K562 (cell line): ENCODE measurements at regions not wholly inside any gene's neighbourhood (a gene's known extent, or its start where the extent isn't known, plus 50 kb on each side); places are given as distances from the start of the nearest gene placed in this dataset.

ENCODE experiments used
- ATAC-seq: fragments of 200-7000 bp; cut with Tn5 transposase; 3 replicates; pipeline ENCODE4 v1.9.1; 2020; ENCODE audit warnings: moderate library complexity
- BruUV-seq: library from RNA; stranded (reverse); fragments of 400-500 nt; replicated peaks from 2 replicates; lab custom pipeline; 2021; lab: Mats Ljungman, UMichigan
- CTCF ChIA-PET: fragments of 300-600 bp; formaldehyde crosslinking; extraction: SDS; loops from one replicate; lab custom pipeline; 2021; ENCODE audit warnings: low intra/inter-chr PET ratio; lab: Yijun Ruan, JAX
- POLR2A ChIA-PET: fragments of 300-600, 350-650 bp; sonication (Branson Sonifier 250); formaldehyde crosslinking; extraction: SDS; loops from one replicate; lab custom pipeline; 2021; ENCODE audit warnings: antibody characterized with exemption, inconsistent platforms; lab: Yijun Ruan, JAX
- DNase-seq, 4 experiments: peaks; one replicate each; pipeline versions ENCODE4 v3.0.0 to v3.0.0-alpha.2; 2011 to 2018; ENCODE audit warnings: low spot score in 3 of 4, mixed read lengths in 3 of 4; ENCODE audit errors: extremely low read depth in 1 of 4
- FAIRE-seq: peaks from 2 replicates; lab custom pipeline; 2011; peaks lifted over from hg19 to GRCh38; lab: Jason Lieb, UNC
- H2AFZ ChIP-seq: 2 replicates; pipeline ENCODE4 v1.6.0; 2011; ENCODE audit warnings: low read depth, low read length, control low read depth, inconsistent platforms
- H3K27ac ChIP-seq: fragments of 200-600 bp; 3 replicates; pipeline ENCODE4 v1.8.0; 2011; ENCODE audit warnings: low read depth, mild to moderate bottlenecking, control low read depth, inconsistent platforms, low read length, moderate library complexity, mixed read lengths; ENCODE audit errors: extremely low read depth
- H3K27me3 ChIP-seq, 2 experiments: fragments of 300-600 bp in 1 of 2; 2 replicates in 1 of 2; 3 replicates in 1 of 2; pipeline versions ENCODE4 v1.6.0 to v1.8.0; 2011; ENCODE audit warnings: inconsistent platforms in 2 of 2, low read length in 2 of 2, mild to moderate bottlenecking in 1 of 2, mixed read lengths in 1 of 2, moderate library complexity in 1 of 2; ENCODE audit not compliant: control insufficient read depth in 2 of 2, insufficient read depth in 2 of 2
- H3K36me3 ChIP-seq: fragments of 300-600 bp; 3 replicates; pipeline ENCODE4 v1.8.0; 2011; ENCODE audit warnings: mild to moderate bottlenecking, low read length, inconsistent platforms; ENCODE audit not compliant: control insufficient read depth, insufficient read depth
- H3K4me1 ChIP-seq, 2 experiments: fragments of 200-600 bp in 1 of 2; replicated peaks in 1 of 2; 2 replicates in 1 of 2; 3 replicates in 1 of 2; pipeline versions ENCODE4 v1.5.1 to v1.8.0; 2011; ENCODE audit warnings: inconsistent platforms in 2 of 2, low read length in 2 of 2, mild to moderate bottlenecking in 1 of 2, mixed read lengths in 1 of 2, moderate library complexity in 1 of 2; ENCODE audit not compliant: control insufficient read depth in 2 of 2, insufficient read depth in 2 of 2
- H3K4me2 ChIP-seq: 2 replicates; pipeline ENCODE4 v1.6.1; 2011; ENCODE audit warnings: low read length, control low read depth, inconsistent platforms, mixed read lengths; ENCODE audit not compliant: insufficient read depth
- H3K4me3 ChIP-seq: fragments of 200-600 bp; sonication (generic), shearing (Covaris generic); 2 replicates; pipeline ENCODE4 v1.5.1; 2016; ENCODE audit warnings: control low read depth, inconsistent platforms
- H3K79me2 ChIP-seq: fragments of 200-600 bp; 3 replicates; pipeline ENCODE4 v1.8.0; 2011; ENCODE audit warnings: low read length, inconsistent platforms; ENCODE audit not compliant: control insufficient read depth, insufficient read depth
- H3K9ac ChIP-seq, 2 experiments: 2 replicates each; pipeline versions ENCODE4 v1.6.0 to v1.6.1; 2011; ENCODE audit warnings: low read depth in 2 of 2, low read length in 2 of 2, control low read depth in 1 of 2, inconsistent platforms in 1 of 2, mild to moderate bottlenecking in 1 of 2, mixed read lengths in 1 of 2; ENCODE audit not compliant: insufficient read depth in 1 of 2
- H3K9me1 ChIP-seq: one replicate; pipeline ENCODE4 v1.6.0; 2011; ENCODE audit warnings: inconsistent platforms, mild to moderate bottlenecking, low read length, moderate library complexity; ENCODE audit not compliant: control insufficient read depth, insufficient read depth
- H3K9me3 ChIP-seq: replicated peaks from 2 replicates; pipeline ENCODE4 v1.5.1; 2011; ENCODE audit warnings: low read depth, low read length, inconsistent platforms; ENCODE audit not compliant: control insufficient read depth, insufficient read depth
- H4K20me1 ChIP-seq: replicated peaks from 2 replicates; pipeline ENCODE4 v1.6.1; 2011; ENCODE audit warnings: low read length, inconsistent platforms, mixed read lengths; ENCODE audit not compliant: control insufficient read depth, insufficient read depth
- C11orf30 ChIP-seq: fragments of 450-650 bp; IDR thresholded peaks from 2 replicates; pipeline ENCODE4 v1.6.1; 2016; ENCODE audit warnings: low read depth, mild to moderate bottlenecking
- CEBPG ChIP-seq, 3 experiments: fragments of 200-800 bp in 1 of 3; sonication (Bioruptor generic) in 1 of 3; sonication (generic) in 1 of 3; formaldehyde crosslinking in 1 of 3; IDR thresholded peaks in 2 of 3; conservative IDR thresholded peaks in 1 of 3; 2 replicates each; pipeline versions ENCODE4 v1.6.1 to v1.8.0; 2016 to 2022; ENCODE audit warnings: missing compliant biosample characterization in 2 of 3, missing genetic modification characterization in 2 of 3, mild to moderate bottlenecking in 1 of 3, missing genetic modification reagents in 1 of 3
- IRF2 ChIP-seq: sonication (generic); formaldehyde crosslinking; IDR thresholded peaks from 2 replicates; pipeline ENCODE4 v1.8.1; 2022; ENCODE audit warnings: mild to moderate bottlenecking, missing genetic modification reagents
- LARP7 ChIP-seq: fragments of 450-650 bp; IDR thresholded peaks from 2 replicates; pipeline ENCODE4 v1.6.1; 2016
- MAFF ChIP-seq: IDR thresholded peaks from 2 replicates; pipeline ENCODE4 v1.6.1; 2012; ENCODE audit warnings: low read length, improper control_type of control experiment
- MAFK ChIP-seq: IDR thresholded peaks from 2 replicates; pipeline ENCODE4 v1.6.1; 2011; ENCODE audit warnings: low read length, improper control_type of control experiment
- PTBP1 ChIP-seq: fragments of 200-400 bp; formaldehyde crosslinking; IDR thresholded peaks from 2 replicates; pipeline ENCODE4 v1.6.1; 2017; ENCODE audit warnings: low read depth, low read length
- WHSC1 ChIP-seq: IDR thresholded peaks from one replicate; pipeline ENCODE4 v1.6.1; 2012; ENCODE audit warnings: low read length, control low read depth, inconsistent platforms
- ZNF274 ChIP-seq: IDR thresholded peaks from 2 replicates; pipeline ENCODE4 v1.6.1; 2011; ENCODE audit warnings: low read depth, mild to moderate bottlenecking, low read length, moderate library complexity, borderline replicate concordance
- ZNF316 ChIP-seq: fragments of 450-650 bp; IDR thresholded peaks from 2 replicates; pipeline ENCODE4 v1.6.1; 2016
- ZNF696 ChIP-seq: fragments of 250-450 bp; sonication (Bioruptor Pico); conservative IDR thresholded peaks from 2 replicates; pipeline ENCODE4 v1.4.0; 2020; ENCODE audit warnings: mild to moderate bottlenecking, moderate library complexity
- ZNF79 ChIP-seq: fragments of 250-450 bp; sonication (Bioruptor Pico); IDR thresholded peaks from 2 replicates; pipeline ENCODE4 v1.4.0; 2020; ENCODE audit warnings: low read depth, mild to moderate bottlenecking, moderate library complexity
- WGBS: fragments of 100-300 bp; shearing (Covaris generic); methylation state at CpG from one replicate; pipeline ENCODE4 v1.1.6; 2016; ENCODE audit warnings: low coverage, mixed read lengths; ENCODE audit not compliant: insufficient coverage; ENCODE audit errors: missing lambda C conversion rate; 5-methylcytosine and 5-hydroxymethylcytosine counted together
- in situ Hi-C: fragments of 300-500 bp; cut with MboI; formaldehyde crosslinking; loops from 4 replicates; pipeline ENCODE4 v1.15.0; 2018; ENCODE audit warnings: inconsistent platforms, mixed read lengths
- intact Hi-C: fragments of 100-400 bp; cut with micrococcal nuclease; formaldehyde crosslinking; loops from 2 replicates; pipeline ENCODE4 v1.14.2; 2022
- TF ChIP-seq, protein P1 (sequence below): sonication (generic); formaldehyde crosslinking; IDR thresholded peaks from 2 replicates; pipeline ENCODE4 v1.8.0; 2022; ENCODE audit warnings: mild to moderate bottlenecking, missing genetic modification reagents
- TF ChIP-seq, protein P2 (sequence below): fragments of 250-450 bp; sonication (Bioruptor Pico); IDR thresholded peaks from 2 replicates; pipeline ENCODE4 v1.5.0; 2022; ENCODE audit warnings: mild to moderate bottlenecking

DNA sequence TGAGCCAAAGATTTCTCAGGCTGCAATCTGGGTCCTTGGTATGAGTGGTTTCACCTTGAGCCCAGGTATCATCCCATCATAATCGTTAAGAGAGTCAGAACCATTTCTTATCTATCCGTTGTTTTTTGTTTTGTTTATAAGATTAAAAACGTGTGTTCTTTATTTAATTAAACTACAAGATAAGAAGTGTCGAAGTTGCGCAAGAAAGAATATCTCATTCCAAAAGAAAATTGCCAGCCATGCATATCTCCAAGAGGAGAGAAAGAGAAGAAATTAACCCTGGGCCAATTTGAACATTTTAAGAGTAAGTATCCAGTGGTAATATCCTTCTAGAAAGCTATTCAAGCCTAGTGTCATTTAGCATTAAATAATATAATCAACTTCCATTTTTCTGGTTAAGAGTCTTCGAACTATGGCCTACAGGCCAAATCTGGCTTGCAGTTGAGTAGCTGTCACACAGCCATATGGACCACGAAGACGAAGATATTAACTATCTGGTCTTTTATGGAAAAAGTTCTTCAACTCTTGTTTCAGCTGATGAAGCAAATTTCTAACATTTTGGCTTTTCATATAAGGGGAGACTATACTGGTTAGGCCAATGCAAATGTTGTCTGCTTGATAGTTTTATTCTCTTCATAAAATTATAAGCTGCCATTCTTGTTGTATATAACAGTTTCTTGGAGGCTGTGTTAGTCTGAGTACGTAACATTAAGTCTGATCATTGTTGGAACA, 576.4 kb downstream of the REEP3 start:
- H3K4me2 ChIP-seq: no peak overlapping the region
- H3K4me3 ChIP-seq: no peak overlapping the region
- H2AFZ ChIP-seq: no peak overlapping the region
- in situ Hi-C loops: no loop called here
- no peaks in the 10 kb centered on the region; a peak in 1 of 5 replicates for H3K27me3 ChIP-seq
- TF ChIP-seq ZNF79: no peak
- no peak for TF ChIP-seq ZNF696 (CRISPR knock-in tag)
- TF ChIP-seq MAFF: peak; percentile 21; the same call in 1 of the 2 replicates
- no peak for TF ChIP-seq WHSC1
- TF ChIP-seq, protein P1, sequence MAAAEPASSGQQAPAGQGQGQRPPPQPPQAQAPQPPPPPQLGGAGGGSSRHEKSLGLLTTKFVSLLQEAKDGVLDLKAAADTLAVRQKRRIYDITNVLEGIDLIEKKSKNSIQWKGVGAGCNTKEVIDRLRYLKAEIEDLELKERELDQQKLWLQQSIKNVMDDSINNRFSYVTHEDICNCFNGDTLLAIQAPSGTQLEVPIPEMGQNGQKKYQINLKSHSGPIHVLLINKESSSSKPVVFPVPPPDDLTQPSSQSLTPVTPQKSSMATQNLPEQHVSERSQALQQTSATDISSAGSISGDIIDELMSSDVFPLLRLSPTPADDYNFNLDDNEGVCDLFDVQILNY (CRISPR knock-in tag): no peak
- no peak for TF ChIP-seq PTBP1
- TF ChIP-seq IRF2 (CRISPR knock-in tag): no peak
- TF ChIP-seq, protein P2, sequence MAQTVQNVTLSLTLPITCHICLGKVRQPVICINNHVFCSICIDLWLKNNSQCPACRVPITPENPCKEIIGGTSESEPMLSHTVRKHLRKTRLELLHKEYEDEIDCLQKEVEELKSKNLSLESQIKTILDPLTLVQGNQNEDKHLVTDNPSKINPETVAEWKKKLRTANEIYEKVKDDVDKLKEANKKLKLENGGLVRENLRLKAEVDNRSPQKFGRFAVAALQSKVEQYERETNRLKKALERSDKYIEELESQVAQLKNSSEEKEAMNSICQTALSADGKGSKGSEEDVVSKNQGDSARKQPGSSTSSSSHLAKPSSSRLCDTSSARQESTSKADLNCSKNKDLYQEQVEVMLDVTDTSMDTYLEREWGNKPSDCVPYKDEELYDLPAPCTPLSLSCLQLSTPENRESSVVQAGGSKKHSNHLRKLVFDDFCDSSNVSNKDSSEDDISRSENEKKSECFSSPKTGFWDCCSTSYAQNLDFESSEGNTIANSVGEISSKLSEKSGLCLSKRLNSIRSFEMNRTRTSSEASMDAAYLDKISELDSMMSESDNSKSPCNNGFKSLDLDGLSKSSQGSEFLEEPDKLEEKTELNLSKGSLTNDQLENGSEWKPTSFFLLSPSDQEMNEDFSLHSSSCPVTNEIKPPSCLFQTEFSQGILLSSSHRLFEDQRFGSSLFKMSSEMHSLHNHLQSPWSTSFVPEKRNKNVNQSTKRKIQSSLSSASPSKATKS: no peak
- no peak for TF ChIP-seq CEBPG (CRISPR knock-in tag; IDR thresholded peaks at IDR 0.05)
- TF ChIP-seq CEBPG (tag; conservative IDR thresholded peaks at IDR 0.05 in 1 of 2, IDR thresholded peaks at IDR 0.05 in 1 of 2): peak in 1 of 2 experiments; percentile 50; a peak in 2 of 4 replicates
- TF ChIP-seq C11orf30: 0 out of 2 replicates have a peak, but pooled peaks have one; percentile 13
- TF ChIP-seq ZNF274: no peak
- TF ChIP-seq ZNF316: peak; percentile 58
- TF ChIP-seq LARP7: no peak
- peak; percentile 2; the same call in 1 of the 2 replicates for TF ChIP-seq MAFK
- TF ChIP-seq, all 486 proteins: peak for 5
- intact Hi-C loops: no loop called here
- no peak for FAIRE-seq
- no peaks in the 10 kb centered on the region for H3K4me1 ChIP-seq
- H3K36me3 ChIP-seq: no peaks in the 10 kb centered on the region
- no TSS peak for BruUV-seq
- 2% methylated on average over 9 of the region's 9 CpGs for WGBS
- no peaks in the 10 kb centered on the region for H3K9me1 ChIP-seq
- no peaks in the 10 kb centered on the region for H3K79me2 ChIP-seq
- H4K20me1 ChIP-seq: no peaks in the 10 kb centered on the region
- no peak overlapping the region for H3K27ac ChIP-seq
- H3K9ac ChIP-seq: no peak overlapping the region
- CTCF ChIA-PET: interaction anchor here (0.6 kb wide), 1 partner anchor 232 kb away, joined by 4 read pairs; no protein-coding TSS in a partner anchor
- no peak for DNase-seq
- ATAC-seq: no peak
- no peaks in the 10 kb centered on the region for H3K9me3 ChIP-seq
- POLR2A ChIA-PET: no interaction called here
